ENCODE measurements at regions not wholly inside any gene's neighbourhood (a gene's known extent, or its start where the extent isn't known, plus 50 kb on each side); places are given as distances from the start of the nearest gene placed in this dataset.

DNA sequence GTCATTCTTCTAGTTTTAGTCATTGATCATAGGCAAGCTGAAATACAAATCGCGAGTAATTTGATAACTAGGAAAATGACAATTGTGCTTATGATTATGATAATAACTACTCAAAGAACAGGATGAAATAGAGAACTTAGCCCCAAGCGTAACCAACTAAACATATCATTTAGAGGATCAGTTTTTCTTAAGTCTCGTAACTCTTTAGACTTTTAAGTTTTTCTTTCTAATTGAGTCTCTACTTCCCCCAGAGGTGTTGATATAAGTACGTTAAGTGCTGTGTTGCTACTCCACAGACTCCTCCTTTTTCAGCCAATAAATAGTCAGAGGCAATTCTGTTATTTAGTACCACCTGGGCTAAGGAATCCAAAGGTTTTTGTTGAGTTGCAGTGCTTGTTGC is 96.3 kb downstream of the NHLRC3 start:
- H3K9me3 Mint-ChIP-seq, result no peaks in the 10 kb centered on the region
- no peak overlapping the region for H3K4me3 Mint-ChIP-seq
- no peaks in the 10 kb centered on the region for H3K36me3 Mint-ChIP-seq (ENCODE audit: low read depth)
- no peak overlapping the region for H3K27ac Mint-ChIP-seq
- DNase-seq, result no peak
- no peaks in the 10 kb centered on the region for H3K4me1 Mint-ChIP-seq
- H3K27me3 Mint-ChIP-seq, result peaks cover 5% of the 10 kb centered on the region
- no peak for ATAC-seq

DNA sequence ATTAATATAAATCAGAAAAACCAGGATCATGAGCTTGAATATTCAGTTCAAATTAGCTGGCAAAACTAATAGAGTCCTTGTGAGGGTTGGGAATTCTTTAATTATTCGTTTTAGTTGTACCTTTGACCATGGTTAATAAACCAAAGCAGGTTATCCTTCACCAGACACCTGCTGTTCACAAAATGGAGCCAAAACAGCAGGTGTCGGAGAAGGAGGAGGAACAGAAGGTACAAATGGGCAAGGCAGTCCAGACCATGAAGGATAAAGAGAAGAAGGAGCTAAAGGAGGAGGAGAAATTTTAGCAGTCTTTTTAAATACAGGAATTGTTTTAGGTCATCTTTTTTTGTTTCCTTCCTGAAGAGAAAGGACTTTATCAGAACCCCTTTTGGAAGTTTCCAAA is 106.1 kb downstream of the NHLRC3 start:
- Mint-ChIP-seq H3K4me1 (peaks cover 31% of the 10 kb centered on the region), H3K36me3 (ENCODE audit: low read depth) (no peaks in the 10 kb centered on the region), H3K9me3 (no peaks in the 10 kb centered on the region), H3K27me3 (peaks cover 40% of the 10 kb centered on the region), H3K4me3 (no peak overlapping the region), H3K27ac (no peak overlapping the region)
- no peak for ATAC-seq
- DNase-seq, result no peak

DNA sequence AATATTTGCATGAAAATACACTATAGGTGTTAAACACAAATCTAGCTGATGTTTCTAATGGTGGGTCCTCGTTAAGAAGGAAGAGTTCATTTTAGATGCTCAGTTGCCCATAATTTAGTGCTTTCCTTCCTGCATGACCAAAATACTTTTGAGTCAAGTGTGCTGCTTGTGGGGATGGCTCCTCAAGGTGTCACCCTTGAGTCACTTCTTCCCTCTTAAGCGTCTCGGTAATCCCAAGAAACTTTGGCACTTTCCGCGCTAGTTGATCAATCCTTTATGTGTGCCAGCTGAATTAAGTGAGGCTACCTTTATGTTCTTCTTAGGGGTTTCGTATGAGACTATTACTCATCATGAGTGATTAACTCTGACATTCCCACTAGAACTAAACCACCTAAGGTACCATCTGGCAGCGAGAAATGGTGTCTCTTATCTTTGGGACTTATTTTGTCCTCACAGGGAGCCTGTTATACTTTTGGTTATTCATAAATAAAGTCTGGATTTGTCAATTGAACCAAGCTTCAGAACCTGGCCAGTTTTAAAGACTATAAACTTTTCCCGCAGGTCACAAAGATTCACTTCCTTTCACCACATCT is 106.8 kb downstream of the NHLRC3 start:
- H3K4me3 Mint-ChIP-seq, result no peak overlapping the region
- H3K27me3 Mint-ChIP-seq, result peaks cover 42% of the 10 kb centered on the region
- peaks cover 31% of the 10 kb centered on the region for H3K4me1 Mint-ChIP-seq
- no peaks in the 10 kb centered on the region for H3K36me3 Mint-ChIP-seq (ENCODE audit: low read depth)
- peak; percentile 69 for ATAC-seq
- H3K27ac Mint-ChIP-seq, result peak overlapping the region; percentile 64
- peak; percentile 29 for DNase-seq
- no peaks in the 10 kb centered on the region for H3K9me3 Mint-ChIP-seq

DNA sequence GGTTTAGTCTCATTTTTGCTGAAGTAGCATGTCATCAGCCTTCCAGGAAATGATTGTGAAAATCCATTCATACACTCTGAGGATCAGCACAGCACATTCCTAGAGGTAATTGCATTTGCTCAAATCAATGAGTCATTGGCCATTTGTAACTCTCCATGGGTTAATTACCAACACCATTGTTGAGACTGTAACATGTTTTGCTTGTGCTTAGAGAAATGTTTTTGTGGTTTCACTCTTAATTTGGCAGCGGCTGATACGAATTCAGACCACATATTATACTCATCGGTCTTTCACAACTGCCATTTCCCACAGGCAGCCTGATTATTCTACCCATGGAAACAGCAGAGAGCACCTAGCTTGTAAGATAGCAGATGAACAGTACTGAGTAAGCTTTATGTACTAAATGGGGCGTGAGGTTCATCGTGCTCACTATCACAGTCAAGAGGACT is 110.3 kb downstream of the NHLRC3 start:
- DNase-seq, result no peak
- H3K36me3 Mint-ChIP-seq (ENCODE audit: low read depth), result no peaks in the 10 kb centered on the region
- no peaks in the 10 kb centered on the region for H3K9me3 Mint-ChIP-seq
- no peak overlapping the region for H3K27ac Mint-ChIP-seq
- peaks cover 33% of the 10 kb centered on the region for H3K4me1 Mint-ChIP-seq
- peaks cover 38% of the 10 kb centered on the region for H3K27me3 Mint-ChIP-seq
- ATAC-seq, result peak; percentile 44
- no peak overlapping the region for H3K4me3 Mint-ChIP-seq

DNA sequence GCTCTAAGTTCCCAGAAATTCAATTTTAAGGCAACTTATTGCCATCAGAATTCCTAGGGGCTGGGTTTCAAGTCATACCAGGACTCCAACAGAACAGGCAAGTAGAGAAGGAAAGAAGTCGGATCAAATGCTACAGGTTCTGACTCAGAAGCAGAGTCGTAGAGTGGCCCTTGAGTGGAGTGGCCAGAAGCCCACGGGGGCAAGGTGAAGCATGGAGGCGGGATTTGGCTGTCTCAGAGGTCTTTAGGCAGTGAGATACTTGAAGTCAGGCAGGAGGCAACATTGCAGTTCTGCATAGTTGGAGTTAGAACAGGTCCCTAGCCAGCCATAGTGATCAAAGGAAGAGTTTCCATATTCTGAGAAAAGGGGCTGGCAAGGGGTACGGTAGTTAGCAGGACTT is 111.6 kb downstream of the NHLRC3 start:
- ATAC-seq (no peak), DNase-seq (no peak)
- Mint-ChIP-seq H3K27ac (no peak overlapping the region), H3K4me3 (no peak overlapping the region), H3K9me3 (no peaks in the 10 kb centered on the region), H3K4me1 (peaks cover 29% of the 10 kb centered on the region), H3K27me3 (peaks cover 37% of the 10 kb centered on the region), H3K36me3 (ENCODE audit: low read depth) (no peaks in the 10 kb centered on the region)

DNA sequence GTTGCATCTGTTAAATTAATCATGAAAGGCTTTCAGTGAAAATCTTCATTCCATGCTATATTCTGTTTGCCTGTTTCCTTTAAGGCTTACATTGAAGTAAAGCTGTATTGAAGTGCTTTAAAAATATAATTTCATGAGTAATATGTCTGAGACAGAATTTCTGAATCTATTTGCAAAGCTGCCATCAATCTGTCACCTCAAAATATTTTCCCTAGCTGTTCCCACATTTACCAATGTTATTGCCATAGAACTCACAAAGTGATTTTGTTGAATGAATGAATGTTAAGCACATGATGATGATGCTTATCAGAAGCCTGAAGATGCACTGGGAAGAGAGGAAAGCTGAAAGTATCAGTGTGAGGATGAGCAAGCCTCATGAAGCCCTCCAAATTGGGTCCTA is 115.8 kb downstream of the NHLRC3 start:
- DNase-seq (no peak), ATAC-seq (no peak)
- no peaks in the 10 kb centered on the region for H3K36me3 Mint-ChIP-seq (ENCODE audit: low read depth)
- no peak overlapping the region for H3K4me3 Mint-ChIP-seq
- peaks cover 47% of the 10 kb centered on the region for H3K27me3 Mint-ChIP-seq
- H3K9me3 Mint-ChIP-seq, result no peaks in the 10 kb centered on the region
- no peak overlapping the region for H3K27ac Mint-ChIP-seq
- H3K4me1 Mint-ChIP-seq, result peaks cover 2% of the 10 kb centered on the region

DNA sequence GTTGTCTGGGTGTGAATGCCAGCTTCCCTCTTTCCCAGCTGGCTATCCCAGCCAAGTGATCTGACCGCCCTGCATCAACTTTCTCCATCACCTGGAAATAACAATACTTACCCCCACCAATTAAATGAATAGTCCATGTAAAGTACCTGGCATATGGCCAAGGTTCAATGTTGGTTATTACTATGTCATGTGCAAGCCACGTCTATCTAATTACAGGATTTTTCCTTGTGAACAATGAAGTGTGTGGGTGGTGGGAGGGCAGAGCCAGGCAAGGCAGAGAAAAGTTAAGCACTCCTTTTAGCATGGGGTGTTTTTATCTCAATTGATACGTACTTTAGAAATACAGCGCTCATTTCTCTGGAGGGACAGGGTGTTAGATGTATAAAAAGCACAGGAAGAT is 121.1 kb downstream of the NHLRC3 start:
- H3K27me3 Mint-ChIP-seq, result peaks cover 32% of the 10 kb centered on the region
- no peaks in the 10 kb centered on the region for H3K36me3 Mint-ChIP-seq (ENCODE audit: low read depth)
- ATAC-seq (peak; percentile 68), DNase-seq (no peak)
- H3K27ac Mint-ChIP-seq, result peak overlapping the region; percentile 2
- H3K4me1 Mint-ChIP-seq, result peaks cover 11% of the 10 kb centered on the region
- no peaks in the 10 kb centered on the region for H3K9me3 Mint-ChIP-seq
- H3K4me3 Mint-ChIP-seq, result no peak overlapping the region

DNA sequence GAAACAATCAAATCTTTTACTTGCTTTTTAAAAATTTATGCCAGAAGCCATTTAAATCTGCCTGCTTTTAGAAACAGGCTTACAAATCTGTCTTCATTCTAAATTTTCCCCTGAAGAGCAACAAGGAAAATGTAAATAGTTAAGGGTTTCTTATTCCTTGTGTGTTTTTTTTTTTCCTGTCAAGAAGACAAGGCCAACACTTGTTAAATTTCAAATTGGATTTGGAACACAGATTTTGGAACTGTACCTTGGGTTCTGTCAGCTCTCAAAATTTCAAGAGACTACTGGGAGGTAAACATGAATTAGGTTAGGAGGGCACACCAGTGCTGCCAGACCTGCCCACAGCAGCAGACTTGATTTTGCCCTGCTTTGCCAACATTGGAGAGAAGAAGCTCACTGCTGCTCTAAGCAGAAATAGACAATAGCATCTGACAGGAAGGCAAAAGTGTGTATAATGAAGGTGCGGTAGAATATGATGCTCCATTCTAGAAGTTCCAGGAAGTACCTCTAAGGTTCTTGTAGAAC is 121.7 kb downstream of the NHLRC3 start:
- Mint-ChIP-seq H3K36me3 (ENCODE audit: low read depth) (no peaks in the 10 kb centered on the region), H3K27me3 (peaks cover 32% of the 10 kb centered on the region), H3K27ac (peak overlapping the region; percentile 36), H3K9me3 (no peaks in the 10 kb centered on the region), H3K4me3 (no peak overlapping the region), H3K4me1 (peaks cover 11% of the 10 kb centered on the region)
- ATAC-seq (no peak), DNase-seq (no peak)

DNA sequence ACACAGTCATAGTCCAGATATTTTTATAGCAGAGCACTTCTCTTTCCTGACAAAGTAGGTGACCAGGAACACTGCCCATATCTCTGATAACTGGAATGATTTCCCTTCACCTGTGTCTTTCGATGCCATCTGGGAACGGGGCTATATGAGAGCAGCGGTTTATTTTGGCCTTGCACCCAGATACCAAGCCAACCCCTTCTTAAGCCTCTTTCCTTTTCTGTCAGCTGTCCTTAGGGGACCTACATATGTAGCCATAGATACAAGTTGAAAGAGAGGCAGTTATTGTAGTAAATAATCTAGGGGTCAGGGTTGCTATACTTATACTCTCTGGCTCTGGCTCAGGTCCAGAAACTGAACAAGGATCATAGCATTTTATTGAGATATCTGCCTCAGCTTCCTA is 128.8 kb downstream of the NHLRC3 start:
- Mint-ChIP-seq H3K27ac (no peak overlapping the region), H3K36me3 (ENCODE audit: low read depth) (no peaks in the 10 kb centered on the region), H3K4me3 (no peak overlapping the region), H3K9me3 (no peaks in the 10 kb centered on the region), H3K27me3 (peaks cover 5% of the 10 kb centered on the region), H3K4me1 (no peaks in the 10 kb centered on the region)
- no peak for DNase-seq
- no peak for ATAC-seq

DNA sequence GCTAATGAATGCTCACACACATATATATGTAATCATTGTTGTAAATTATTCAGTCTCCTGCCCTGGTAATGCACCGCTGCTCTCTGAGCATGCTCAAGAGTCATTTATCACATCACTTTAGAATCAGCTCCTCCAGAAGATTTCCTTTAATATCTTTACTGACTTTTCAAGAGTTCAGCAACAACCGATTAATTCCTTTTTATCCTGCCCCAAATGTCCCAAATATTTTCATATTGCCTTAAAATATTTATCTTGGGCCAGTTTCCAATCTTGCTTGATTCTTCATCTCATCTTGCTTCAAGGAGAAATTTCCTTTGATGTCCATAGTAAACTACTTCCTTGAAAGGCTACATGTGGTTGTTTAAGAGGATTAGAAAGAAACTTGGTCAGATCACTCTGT is 132.5 kb downstream of the NHLRC3 start:
- H3K27me3 Mint-ChIP-seq, result peaks cover 2% of the 10 kb centered on the region
- ATAC-seq (no peak), DNase-seq (no peak)
- no peaks in the 10 kb centered on the region for H3K4me1 Mint-ChIP-seq
- H3K4me3 Mint-ChIP-seq, result no peak overlapping the region
- H3K9me3 Mint-ChIP-seq, result no peaks in the 10 kb centered on the region
- no peak overlapping the region for H3K27ac Mint-ChIP-seq
- H3K36me3 Mint-ChIP-seq (ENCODE audit: low read depth), result no peaks in the 10 kb centered on the region

DNA sequence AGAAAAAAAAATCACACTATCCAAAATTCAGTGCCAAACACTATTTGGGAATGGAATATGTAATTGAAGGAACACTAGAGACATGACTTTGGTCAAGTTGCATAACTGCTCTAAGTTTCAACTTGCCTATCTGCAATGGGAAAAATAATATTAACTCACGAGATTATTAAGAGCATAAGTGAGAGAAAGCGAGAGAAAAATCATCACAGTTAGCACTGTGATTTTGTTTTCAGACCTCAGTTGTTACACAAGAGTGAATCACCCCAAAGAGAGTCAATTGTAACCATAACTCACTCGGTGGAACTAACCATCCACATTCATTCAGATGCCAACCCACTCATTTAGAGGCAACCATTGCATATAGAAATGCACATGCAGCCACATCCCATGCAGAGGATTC is 147.1 kb downstream of the NHLRC3 start:
- no peak for ATAC-seq
- no peaks in the 10 kb centered on the region for H3K9me3 Mint-ChIP-seq

DNA sequence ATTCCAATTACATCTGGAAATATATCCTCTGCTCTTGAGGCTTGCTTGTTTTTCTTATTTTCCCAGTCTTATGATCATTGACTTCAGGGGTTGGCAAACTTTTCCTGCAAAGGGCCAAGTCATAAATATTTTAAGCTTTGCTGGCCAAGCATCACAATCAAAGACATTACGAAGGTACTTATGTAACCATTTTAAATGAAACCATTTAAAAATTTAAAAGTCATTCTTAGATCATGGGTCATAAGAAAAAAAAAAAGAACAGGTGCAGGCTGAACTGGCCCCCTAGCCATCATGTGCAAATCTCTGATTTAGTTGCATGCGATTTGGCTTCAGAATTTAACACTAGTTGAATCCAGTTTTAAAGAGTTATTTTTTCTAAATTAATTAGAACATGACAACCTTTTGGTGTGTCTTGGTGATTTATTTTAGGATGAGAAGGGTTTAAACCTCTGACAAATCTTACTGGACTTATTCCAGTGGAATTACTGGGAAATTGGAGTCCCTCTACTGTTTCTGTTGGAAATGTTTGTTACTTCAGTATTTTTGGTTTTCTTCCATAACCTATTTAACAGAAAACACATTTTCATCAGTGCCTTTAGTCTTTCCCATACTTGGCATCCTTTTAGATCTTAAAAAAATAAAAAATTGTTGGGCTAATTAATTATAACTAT is 148.1 kb downstream of the NHLRC3 start:
- ATAC-seq (no peak), DNase-seq (no peak)
- Mint-ChIP-seq H3K4me3 (no peak overlapping the region), H3K9me3 (no peaks in the 10 kb centered on the region), H3K27ac (no peak overlapping the region), H3K4me1 (no peaks in the 10 kb centered on the region), H3K36me3 (ENCODE audit: low read depth) (no peaks in the 10 kb centered on the region), H3K27me3 (peaks cover 12% of the 10 kb centered on the region)

More for the DNA sequence above, 147.1 kb downstream of the NHLRC3 start:
- no peak for DNase-seq
- Mint-ChIP-seq H3K4me1 (no peaks in the 10 kb centered on the region), H3K4me3 (no peak overlapping the region), H3K27me3 (peaks cover 13% of the 10 kb centered on the region), H3K36me3 (ENCODE audit: low read depth) (no peaks in the 10 kb centered on the region), H3K27ac (no peak overlapping the region)

DNA sequence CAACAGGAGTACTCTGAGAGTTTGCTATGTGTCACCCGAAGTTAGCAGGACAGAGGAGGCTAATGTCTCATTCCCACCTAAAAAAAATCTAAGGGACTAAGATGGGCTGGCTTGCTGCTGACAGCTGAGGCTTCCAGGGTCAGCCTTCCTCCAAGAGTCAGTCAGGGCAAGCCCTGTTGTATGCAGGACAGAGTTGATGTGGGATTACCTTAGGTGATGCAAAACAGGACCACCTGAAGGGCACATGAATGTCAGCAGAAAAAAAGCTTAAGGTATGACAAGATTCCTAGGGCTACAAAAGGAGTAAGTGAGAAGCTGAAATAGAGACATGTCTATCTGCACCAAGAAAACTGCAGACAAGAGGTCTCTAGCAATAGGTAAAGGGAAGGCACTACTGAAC is 151.5 kb downstream of the NHLRC3 start:
- no peaks in the 10 kb centered on the region for H3K36me3 Mint-ChIP-seq (ENCODE audit: low read depth)
- H3K9me3 Mint-ChIP-seq, result no peaks in the 10 kb centered on the region
- H3K4me1 Mint-ChIP-seq, result no peaks in the 10 kb centered on the region
- no peak for DNase-seq
- no peak for ATAC-seq
- no peak overlapping the region for H3K27ac Mint-ChIP-seq
- H3K4me3 Mint-ChIP-seq, result no peak overlapping the region
- H3K27me3 Mint-ChIP-seq, result peaks cover 21% of the 10 kb centered on the region

DNA sequence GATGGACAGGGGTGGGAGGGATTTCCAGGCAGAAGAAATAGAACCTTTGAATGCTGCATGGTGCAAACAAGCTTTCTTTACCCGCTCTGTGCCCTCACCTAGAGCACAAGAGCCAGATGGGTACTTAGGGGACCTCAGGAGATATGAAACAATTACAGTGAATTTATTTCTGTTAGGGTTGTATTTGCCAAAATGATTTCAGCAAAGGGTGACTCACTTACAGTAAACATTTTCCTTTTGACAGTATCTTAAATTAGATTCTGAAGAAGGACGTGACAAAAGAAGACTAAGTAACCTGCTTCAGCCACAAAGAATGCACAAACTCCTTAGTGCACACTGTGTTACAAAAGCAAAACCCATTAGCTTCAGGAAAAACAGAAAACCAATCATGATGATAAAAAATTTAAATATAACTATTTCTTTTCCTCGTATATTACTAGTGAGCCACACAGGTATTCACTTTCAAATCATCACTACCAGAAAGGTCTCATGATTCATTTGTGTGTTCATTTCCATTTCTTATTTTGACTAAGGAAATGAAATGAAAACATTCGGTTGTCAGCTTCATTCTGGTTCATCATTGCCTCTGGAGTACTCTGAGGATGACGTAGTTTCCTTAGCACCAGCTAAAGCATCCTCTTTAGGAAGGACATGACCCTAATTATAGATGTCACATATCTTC is 158.8 kb downstream of the NHLRC3 start:
- Mint-ChIP-seq H3K36me3 (ENCODE audit: low read depth) (no peaks in the 10 kb centered on the region), H3K9me3 (no peaks in the 10 kb centered on the region), H3K4me1 (peaks cover 8% of the 10 kb centered on the region), H3K27ac (no peak overlapping the region), H3K4me3 (no peak overlapping the region), H3K27me3 (peaks cover 17% of the 10 kb centered on the region)
- DNase-seq (no peak), ATAC-seq (peak; percentile 61)

DNA sequence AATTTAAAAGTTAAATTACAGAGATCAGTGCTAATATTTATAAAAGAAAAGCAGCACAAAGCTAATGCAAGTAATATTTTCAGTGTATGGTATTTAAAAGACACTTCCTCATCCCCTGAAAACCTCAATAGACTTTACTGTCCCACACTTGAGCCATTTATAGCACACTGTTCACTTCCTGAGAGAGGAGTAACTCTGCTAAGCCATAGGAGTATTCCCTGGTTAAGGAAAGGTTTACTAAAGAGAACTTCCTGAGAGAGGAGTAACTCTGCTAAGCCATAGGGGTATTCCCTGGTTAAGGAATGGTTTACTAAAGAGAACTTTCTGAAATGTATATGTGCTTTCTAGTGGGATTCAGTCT is 159.4 kb downstream of the NHLRC3 start:
- no peak overlapping the region for H3K4me3 Mint-ChIP-seq
- no peak overlapping the region for H3K27ac Mint-ChIP-seq
- H3K36me3 Mint-ChIP-seq (ENCODE audit: low read depth), result no peaks in the 10 kb centered on the region
- ATAC-seq (peak; percentile 22), DNase-seq (no peak)
- peaks cover 17% of the 10 kb centered on the region for H3K27me3 Mint-ChIP-seq
- H3K4me1 Mint-ChIP-seq, result peaks cover 8% of the 10 kb centered on the region
- H3K9me3 Mint-ChIP-seq, result no peaks in the 10 kb centered on the region

Data from activated naive CD8-positive, alpha-beta T cell treated with anti-CD3 and anti-CD28 coated beads, Interleukin-2, amount 50 U/mL, for 24 hours (primary cell).